C4-2B (cell line): ENCODE measurements at regions not wholly inside any gene's neighbourhood (a gene's known extent, or its start where the extent isn't known, plus 50 kb on each side); places are given as distances from the start of the nearest gene placed in this dataset.

Experiments used
- ZFX ChIP-seq: fragments of 450-650 bp; IDR thresholded peaks from 2 replicates; pipeline ENCODE4 v1.6.1; 2017
- TF ChIP-seq, protein P1 (sequence below): fragments of 450-650 bp; conservative IDR thresholded peaks from 2 replicates; pipeline ENCODE4 v1.5.1; 2017; ENCODE audit warnings: mild to moderate bottlenecking

DNA sequence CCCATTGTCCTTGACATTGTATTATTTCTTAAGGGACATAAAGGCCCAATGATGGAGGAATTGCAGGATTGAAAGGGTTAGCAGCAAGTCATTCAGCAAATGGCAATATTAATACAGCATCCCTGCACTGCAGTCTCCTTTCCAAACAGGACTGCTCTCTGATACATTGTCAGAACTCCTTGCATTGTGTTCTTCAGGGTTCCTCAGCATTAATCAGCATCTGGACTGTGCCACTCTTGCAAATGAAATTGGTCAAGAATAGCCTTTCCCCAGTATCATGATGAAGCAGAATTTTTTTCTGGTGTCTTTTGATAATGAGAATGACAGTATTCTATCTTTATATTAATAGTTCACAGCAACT is 272.6 kb upstream of the HAND2 start:
- TF ChIP-seq, protein P1, sequence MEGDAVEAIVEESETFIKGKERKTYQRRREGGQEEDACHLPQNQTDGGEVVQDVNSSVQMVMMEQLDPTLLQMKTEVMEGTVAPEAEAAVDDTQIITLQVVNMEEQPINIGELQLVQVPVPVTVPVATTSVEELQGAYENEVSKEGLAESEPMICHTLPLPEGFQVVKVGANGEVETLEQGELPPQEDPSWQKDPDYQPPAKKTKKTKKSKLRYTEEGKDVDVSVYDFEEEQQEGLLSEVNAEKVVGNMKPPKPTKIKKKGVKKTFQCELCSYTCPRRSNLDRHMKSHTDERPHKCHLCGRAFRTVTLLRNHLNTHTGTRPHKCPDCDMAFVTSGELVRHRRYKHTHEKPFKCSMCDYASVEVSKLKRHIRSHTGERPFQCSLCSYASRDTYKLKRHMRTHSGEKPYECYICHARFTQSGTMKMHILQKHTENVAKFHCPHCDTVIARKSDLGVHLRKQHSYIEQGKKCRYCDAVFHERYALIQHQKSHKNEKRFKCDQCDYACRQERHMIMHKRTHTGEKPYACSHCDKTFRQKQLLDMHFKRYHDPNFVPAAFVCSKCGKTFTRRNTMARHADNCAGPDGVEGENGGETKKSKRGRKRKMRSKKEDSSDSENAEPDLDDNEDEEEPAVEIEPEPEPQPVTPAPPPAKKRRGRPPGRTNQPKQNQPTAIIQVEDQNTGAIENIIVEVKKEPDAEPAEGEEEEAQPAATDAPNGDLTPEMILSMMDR, result no peak
- TF ChIP-seq ZFX, result no peak
